ENCODE measurements at regions not wholly inside any gene's neighbourhood (a gene's known extent, or its start where the extent isn't known, plus 50 kb on each side); places are given as distances from the start of the nearest gene placed in this dataset.

DNA sequence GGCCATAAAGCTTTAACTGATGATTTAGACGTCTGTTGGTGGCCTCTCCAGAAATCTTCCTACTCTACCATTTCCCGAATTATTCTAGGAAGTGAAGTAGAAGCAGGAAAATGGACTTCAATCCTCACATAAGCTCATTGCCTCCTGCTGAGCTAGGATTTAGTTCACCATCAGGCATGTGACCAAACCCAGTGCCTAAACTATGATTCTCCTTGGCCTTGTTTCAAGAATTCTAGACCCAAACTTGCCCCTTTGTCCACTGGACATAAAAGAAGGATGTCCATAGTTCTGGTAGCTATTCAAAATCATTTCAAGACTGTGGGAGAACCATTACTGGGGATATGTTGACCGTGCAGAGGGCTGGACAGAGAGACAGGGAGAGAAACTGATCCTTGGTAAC, 105.8 kb downstream of the C12orf50 start:
- TF ChIP-seq POLR2A (IDR thresholded peaks at IDR 0.05) (no peak), POLR2AphosphoS5 (IDR thresholded peaks at IDR 0.05) (no peak)
- TF ChIP-seq, protein P1, sequence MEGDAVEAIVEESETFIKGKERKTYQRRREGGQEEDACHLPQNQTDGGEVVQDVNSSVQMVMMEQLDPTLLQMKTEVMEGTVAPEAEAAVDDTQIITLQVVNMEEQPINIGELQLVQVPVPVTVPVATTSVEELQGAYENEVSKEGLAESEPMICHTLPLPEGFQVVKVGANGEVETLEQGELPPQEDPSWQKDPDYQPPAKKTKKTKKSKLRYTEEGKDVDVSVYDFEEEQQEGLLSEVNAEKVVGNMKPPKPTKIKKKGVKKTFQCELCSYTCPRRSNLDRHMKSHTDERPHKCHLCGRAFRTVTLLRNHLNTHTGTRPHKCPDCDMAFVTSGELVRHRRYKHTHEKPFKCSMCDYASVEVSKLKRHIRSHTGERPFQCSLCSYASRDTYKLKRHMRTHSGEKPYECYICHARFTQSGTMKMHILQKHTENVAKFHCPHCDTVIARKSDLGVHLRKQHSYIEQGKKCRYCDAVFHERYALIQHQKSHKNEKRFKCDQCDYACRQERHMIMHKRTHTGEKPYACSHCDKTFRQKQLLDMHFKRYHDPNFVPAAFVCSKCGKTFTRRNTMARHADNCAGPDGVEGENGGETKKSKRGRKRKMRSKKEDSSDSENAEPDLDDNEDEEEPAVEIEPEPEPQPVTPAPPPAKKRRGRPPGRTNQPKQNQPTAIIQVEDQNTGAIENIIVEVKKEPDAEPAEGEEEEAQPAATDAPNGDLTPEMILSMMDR (IDR thresholded peaks at IDR 0.05) = no peak
